Natural killer cell (primary cell): ENCODE measurements at regions not wholly inside any gene's neighbourhood (a gene's known extent, or its start where the extent isn't known, plus 50 kb on each side); places are given as distances from the start of the nearest gene placed in this dataset.
A peak's percentile ranks its signal among the peaks of the same experiment; 100 is the strongest.

ENCODE experiments used
- ATAC-seq, 3 donors: fragments of 150-1000 bp in 2 of 3; fragments of 200-7000 bp in 1 of 3; cut with Tn5 transposase; 1 replicate in 1 of 3; 2 replicates in 2 of 3; pipeline ENCODE4 v1.10.0; 2021; ENCODE audit warnings: mild to moderate bottlenecking in 2 of 3, moderate library complexity in 2 of 3
- DNase-seq, 2 donors: peaks; one replicate each; pipeline versions ENCODE4 v3.0.0 to v3.0.0-alpha.2; 2013 to 2021; ENCODE audit warnings: mixed read lengths in 1 of 2
- H3K27ac ChIP-seq: one replicate; pipeline ENCODE4 v1.5.1; 2013; ENCODE audit warnings: mild to moderate bottlenecking, low read length
- H3K27me3 ChIP-seq: one replicate; pipeline ENCODE4 v1.6.1; 2013; ENCODE audit warnings: low read length; ENCODE audit not compliant: control insufficient read depth, insufficient read depth
- H3K36me3 ChIP-seq: one replicate; pipeline ENCODE4 v1.6.1; 2013; ENCODE audit warnings: low read length; ENCODE audit not compliant: control insufficient read depth, insufficient read depth
- H3K4me1 ChIP-seq: one replicate; pipeline ENCODE4 v1.6.1; 2013; ENCODE audit warnings: low read length; ENCODE audit not compliant: control insufficient read depth, insufficient read depth
- H3K4me3 ChIP-seq: one replicate; pipeline ENCODE4 v1.5.1; 2013; ENCODE audit warnings: low read length
- H3K9me3 ChIP-seq: one replicate; pipeline ENCODE4 v1.6.1; 2013; ENCODE audit warnings: low read length; ENCODE audit not compliant: control insufficient read depth, insufficient read depth
- H3K27ac Mint-ChIP-seq, 2 donors: one replicate each; pipeline ENCODE4 v1.8.0; 2022; ENCODE audit warnings: mild to moderate bottlenecking in 2 of 2, mixed read lengths in 2 of 2, moderate library complexity in 1 of 2
- H3K27me3 Mint-ChIP-seq, 2 donors: one replicate each; pipeline ENCODE4 v1.8.0; 2022; ENCODE audit warnings: low read depth in 2 of 2, mixed read lengths in 2 of 2
- H3K36me3 Mint-ChIP-seq: one replicate; pipeline ENCODE4 v1.8.0; 2022; ENCODE audit warnings: mixed read lengths
- H3K4me1 Mint-ChIP-seq, 2 donors: one replicate each; pipeline ENCODE4 v1.8.0; 2022; ENCODE audit warnings: mixed read lengths in 2 of 2
- H3K4me3 Mint-ChIP-seq: one replicate; pipeline ENCODE4 v1.8.0; 2022; ENCODE audit warnings: mild to moderate bottlenecking, moderate library complexity, mixed read lengths
- H3K9me3 Mint-ChIP-seq, 2 donors: one replicate each; pipeline ENCODE4 v1.8.0; 2022; ENCODE audit warnings: mixed read lengths in 2 of 2
- WGBS: methylation state at CpG from one replicate; pipeline ENCODE4 v1.1.7; 2013; ENCODE audit warnings: missing lambda C conversion rate; ENCODE audit not compliant: insufficient coverage; 5-methylcytosine and 5-hydroxymethylcytosine counted together
- intact Hi-C: fragments of 100-400 bp; cut with micrococcal nuclease; formaldehyde crosslinking; loops from one replicate; pipeline ENCODE4 v1.14.2; 2022
- TF ChIP-seq, protein P1 (sequence below): fragments of 200-600 bp; IDR thresholded peaks from one replicate; pipeline ENCODE4 v1.8.0; 2022; ENCODE audit warnings: antibody characterized with exemption

GRCh38 chr4:181968371-181968770 lies 274.8 kb upstream of the TENM3 start:
- WGBS = 89% methylated on average over 4 of the region's 6 CpGs
- TF ChIP-seq, protein P1, sequence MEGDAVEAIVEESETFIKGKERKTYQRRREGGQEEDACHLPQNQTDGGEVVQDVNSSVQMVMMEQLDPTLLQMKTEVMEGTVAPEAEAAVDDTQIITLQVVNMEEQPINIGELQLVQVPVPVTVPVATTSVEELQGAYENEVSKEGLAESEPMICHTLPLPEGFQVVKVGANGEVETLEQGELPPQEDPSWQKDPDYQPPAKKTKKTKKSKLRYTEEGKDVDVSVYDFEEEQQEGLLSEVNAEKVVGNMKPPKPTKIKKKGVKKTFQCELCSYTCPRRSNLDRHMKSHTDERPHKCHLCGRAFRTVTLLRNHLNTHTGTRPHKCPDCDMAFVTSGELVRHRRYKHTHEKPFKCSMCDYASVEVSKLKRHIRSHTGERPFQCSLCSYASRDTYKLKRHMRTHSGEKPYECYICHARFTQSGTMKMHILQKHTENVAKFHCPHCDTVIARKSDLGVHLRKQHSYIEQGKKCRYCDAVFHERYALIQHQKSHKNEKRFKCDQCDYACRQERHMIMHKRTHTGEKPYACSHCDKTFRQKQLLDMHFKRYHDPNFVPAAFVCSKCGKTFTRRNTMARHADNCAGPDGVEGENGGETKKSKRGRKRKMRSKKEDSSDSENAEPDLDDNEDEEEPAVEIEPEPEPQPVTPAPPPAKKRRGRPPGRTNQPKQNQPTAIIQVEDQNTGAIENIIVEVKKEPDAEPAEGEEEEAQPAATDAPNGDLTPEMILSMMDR = no peak
- H3K4me3 Mint-ChIP-seq = no peak overlapping the region

GRCh38 chr4:181969151-181969550 lies 274.1 kb upstream of the TENM3 start:
- Histone ChIP-seq H3K9me3 (no peaks in the 10 kb centered on the region), H3K27me3 (no peaks in the 10 kb centered on the region), H3K27ac (no peak overlapping the region), H3K36me3 (no peaks in the 10 kb centered on the region), H3K4me3 (no peak overlapping the region), H3K4me1 (no peaks in the 10 kb centered on the region)
- Mint-ChIP-seq H3K36me3 (no peaks in the 10 kb centered on the region), H3K27ac (no peak overlapping the region), H3K4me3 (no peak overlapping the region), H3K4me1 (peaks cover 0 to 8% of the 10 kb centered on the region in 2 donors), H3K27me3 (no peaks in the 10 kb centered on the region), H3K9me3 (peaks cover 11 to 12% of the 10 kb centered on the region in 2 donors)
- intact Hi-C loops = no loop called here
- DNase-seq (no peak), ATAC-seq (no peak)
- 93% methylated on average over 5 of the region's 5 CpGs for WGBS
- TF ChIP-seq, protein P1 = no peak

More at GRCh38 chr4:181968371-181968770, 274.8 kb upstream of the TENM3 start:
- Mint-ChIP-seq H3K27me3 (no peaks in the 10 kb centered on the region), H3K4me1 (peaks cover 0 to 8% of the 10 kb centered on the region in 2 donors), H3K9me3 (peaks cover 9% of the 10 kb centered on the region in 2 donors), H3K36me3 (no peaks in the 10 kb centered on the region), H3K27ac (no peak overlapping the region)
- Histone ChIP-seq H3K4me1 (no peaks in the 10 kb centered on the region), H3K27me3 (no peaks in the 10 kb centered on the region), H3K36me3 (no peaks in the 10 kb centered on the region), H3K4me3 (no peak overlapping the region), H3K9me3 (no peaks in the 10 kb centered on the region), H3K27ac (no peak overlapping the region)
- no peak for ATAC-seq
- DNase-seq = no peak
- intact Hi-C loops = no loop called here

GRCh38 chr4:181970366-181970765 lies 272.8 kb upstream of the TENM3 start:
- Histone ChIP-seq H3K36me3 (no peaks in the 10 kb centered on the region), H3K9me3 (no peaks in the 10 kb centered on the region), H3K27me3 (no peaks in the 10 kb centered on the region), H3K4me3 (no peak overlapping the region), H3K27ac (no peak overlapping the region), H3K4me1 (no peaks in the 10 kb centered on the region)
- Mint-ChIP-seq H3K36me3 (no peaks in the 10 kb centered on the region), H3K27ac (no peak overlapping the region), H3K27me3 (no peaks in the 10 kb centered on the region), H3K4me3 (no peak overlapping the region), H3K9me3 (peaks cover 8 to 9% of the 10 kb centered on the region in 2 donors), H3K4me1 (peaks cover 0 to 8% of the 10 kb centered on the region in 2 donors)
- DNase-seq = no peak
- intact Hi-C loops = no loop called here
- ATAC-seq = no peak
- WGBS = 63% methylated on average over 3 of the region's 4 CpGs
- TF ChIP-seq, protein P1 = no peak

GRCh38 chr4:181971411-181971810 lies 271.8 kb upstream of the TENM3 start:
- Histone ChIP-seq H3K4me1 (no peaks in the 10 kb centered on the region), H3K4me3 (no peak overlapping the region), H3K27me3 (no peaks in the 10 kb centered on the region), H3K36me3 (no peaks in the 10 kb centered on the region), H3K9me3 (no peaks in the 10 kb centered on the region), H3K27ac (no peak overlapping the region)
- DNase-seq (no peak), ATAC-seq (no peak)
- Mint-ChIP-seq H3K27me3 (no peaks in the 10 kb centered on the region), H3K27ac (no peak overlapping the region), H3K36me3 (no peaks in the 10 kb centered on the region), H3K4me3 (peak overlapping the region; percentile 10), H3K4me1 (peaks cover 0 to 8% of the 10 kb centered on the region in 2 donors), H3K9me3 (peaks cover 9 to 11% of the 10 kb centered on the region in 2 donors)
- intact Hi-C loops = no loop called here
- 50% methylated on average over 3 of the region's 4 CpGs for WGBS
- TF ChIP-seq, protein P1 = no peak
